CD14-positive monocyte (primary cell): ENCODE measurements at regions not wholly inside any gene's neighbourhood (a gene's known extent, or its start where the extent isn't known, plus 50 kb on each side); places are given as distances from the start of the nearest gene placed in this dataset.

Experiments used
- DNase-seq, 3 donors: peaks; one replicate each; pipeline ENCODE4 v3.0.0-alpha.2; 2011 to 2022
- H2AFZ ChIP-seq: 2 replicates; pipeline ENCODE4 v1.6.0; 2012; ENCODE audit warnings: mild to moderate bottlenecking, low read depth, low read length, inconsistent platforms; ENCODE audit not compliant: insufficient read depth, poor library complexity, severe bottlenecking
- H3K27ac ChIP-seq, 2 donors: 1 replicate in 1 of 2; 2 replicates in 1 of 2; pipeline ENCODE4 v1.5.1; 2012 to 2013; ENCODE audit warnings: low read length in 2 of 2, control low read depth in 1 of 2, inconsistent platforms in 1 of 2, low read depth in 1 of 2, mild to moderate bottlenecking in 1 of 2
- H3K27me3 ChIP-seq, 2 donors: one replicate each; pipeline versions ENCODE4 v1.6.0 to v1.6.1; 2011 to 2013; ENCODE audit warnings: low read length in 2 of 2; ENCODE audit not compliant: control insufficient read depth in 2 of 2, insufficient read depth in 2 of 2
- H3K36me3 ChIP-seq, 2 donors: replicated peaks in 1 of 2; 1 replicate in 1 of 2; 2 replicates in 1 of 2; pipeline versions ENCODE4 v1.5.1 to v1.6.1; 2012 to 2013; ENCODE audit warnings: low read length in 2 of 2, control low read depth in 1 of 2, inconsistent platforms in 1 of 2, mild to moderate bottlenecking in 1 of 2; ENCODE audit not compliant: insufficient read depth in 2 of 2, control insufficient read depth in 1 of 2
- H3K4me1 ChIP-seq, 2 donors: 1 replicate in 1 of 2; 2 replicates in 1 of 2; pipeline versions ENCODE4 v1.5.1 to v1.6.1; 2012 to 2013; ENCODE audit warnings: low read length in 2 of 2, control low read depth in 1 of 2, inconsistent platforms in 1 of 2, mild to moderate bottlenecking in 1 of 2, moderate library complexity in 1 of 2; ENCODE audit not compliant: insufficient read depth in 2 of 2, control insufficient read depth in 1 of 2
- H3K4me2 ChIP-seq: replicated peaks from 2 replicates; pipeline ENCODE3; 2012; ENCODE audit warnings: low read length, moderate library complexity, mild to moderate bottlenecking; ENCODE audit not compliant: poor library complexity, severe bottlenecking; ENCODE audit errors: extremely low read depth
- H3K4me3 ChIP-seq, 3 experiments: fragments of 200-600 bp in 1 of 3; sonication (generic) in 1 of 3; replicated peaks in 1 of 3; 1 replicate in 2 of 3; 2 replicates in 1 of 3; pipeline ENCODE4 v1.5.1; 2011 to 2013; ENCODE audit warnings: low read length in 3 of 3, mild to moderate bottlenecking in 3 of 3, control low read depth in 2 of 3, low read depth in 2 of 3, inconsistent platforms in 1 of 3, moderate library complexity in 1 of 3
- H3K79me2 ChIP-seq: 2 replicates; pipeline ENCODE4 v1.6.0; 2012; ENCODE audit warnings: mild to moderate bottlenecking, control low read depth, inconsistent platforms, low read length, moderate library complexity; ENCODE audit not compliant: insufficient read depth
- H3K9ac ChIP-seq: 2 replicates; pipeline ENCODE4 v1.6.0; 2017; ENCODE audit warnings: low read length, mild to moderate bottlenecking; ENCODE audit not compliant: insufficient read depth, poor library complexity, severe bottlenecking
- H3K9me3 ChIP-seq, 2 donors: replicated peaks in 1 of 2; 1 replicate in 1 of 2; 2 replicates in 1 of 2; pipeline versions ENCODE4 v1.5.1 to v1.6.1; 2012 to 2013; ENCODE audit warnings: low read length in 2 of 2, control low read depth in 1 of 2; ENCODE audit not compliant: control insufficient read depth in 1 of 2, insufficient read depth in 1 of 2
- H4K20me1 ChIP-seq: 2 replicates; pipeline ENCODE4 v1.6.0; 2012; ENCODE audit warnings: mild to moderate bottlenecking, low read length, control low read depth, moderate library complexity; ENCODE audit not compliant: insufficient read depth
- H3K27ac Mint-ChIP-seq, 7 donors: one replicate each; pipeline ENCODE4 v1.8.0; 2020; ENCODE audit warnings: mild to moderate bottlenecking in 7 of 7, mixed read lengths in 7 of 7, moderate library complexity in 6 of 7, inconsistent platforms in 2 of 7
- H3K27me3 Mint-ChIP-seq, 3 donors: one replicate each; pipeline ENCODE4 v1.8.0; 2021 to 2022; ENCODE audit warnings: low read depth in 3 of 3, mild to moderate bottlenecking in 3 of 3, mixed read lengths in 3 of 3, moderate library complexity in 3 of 3, inconsistent platforms in 1 of 3
- H3K36me3 Mint-ChIP-seq, 2 donors: one replicate each; pipeline ENCODE4 v1.8.0; 2020; ENCODE audit warnings: mixed read lengths in 2 of 2, inconsistent platforms in 1 of 2, mild to moderate bottlenecking in 1 of 2
- H3K4me1 Mint-ChIP-seq: one replicate; pipeline ENCODE4 v1.8.0; 2020; ENCODE audit warnings: mild to moderate bottlenecking, mixed read lengths
- H3K4me3 Mint-ChIP-seq, 2 donors: one replicate each; pipeline ENCODE4 v1.8.0; 2020; ENCODE audit warnings: mild to moderate bottlenecking in 2 of 2, mixed read lengths in 2 of 2, moderate library complexity in 1 of 2
- H3K9me3 Mint-ChIP-seq, 7 donors: one replicate each; pipeline ENCODE4 v1.8.0; 2020 to 2022; ENCODE audit warnings: mixed read lengths in 7 of 7, mild to moderate bottlenecking in 6 of 7, moderate library complexity in 6 of 7, inconsistent platforms in 2 of 7
- CTCF ChIP-seq: fragments of 200-600 bp; IDR thresholded peaks from one replicate; pipeline ENCODE4 v1.8.0; 2022; ENCODE audit warnings: antibody characterized with exemption, mild to moderate bottlenecking
- WGBS: methylation state at CpG from one replicate; pipeline ENCODE4 v1.1.5; 2013; ENCODE audit warnings: missing lambda C conversion rate; ENCODE audit not compliant: insufficient coverage; 5-methylcytosine and 5-hydroxymethylcytosine counted together
- intact Hi-C, 2 donors: fragments of 100-400 bp; cut with micrococcal nuclease; formaldehyde crosslinking; loops; one replicate each; pipeline versions ENCODE4 v1.15.0 to v1.15.1; 2023

GRCh38 chr6:140101367-140101766, 726.9 kb upstream of the CITED2 start:
- no peak for DNase-seq
- Histone ChIP-seq H3K4me1 (no peaks in the 10 kb centered on the region), H2AFZ (no peak overlapping the region), H3K27me3 (no peaks in the 10 kb centered on the region), H3K27ac (no peak overlapping the region), H3K36me3 (no peaks in the 10 kb centered on the region), H3K9ac (no peak overlapping the region), H3K9me3 (no peaks in the 10 kb centered on the region), H3K4me2 (no peak overlapping the region), H4K20me1 (no peaks in the 10 kb centered on the region), H3K4me3 (no peak overlapping the region), H3K79me2 (no peaks in the 10 kb centered on the region)
- Mint-ChIP-seq H3K27me3 (peaks cover 0 to 2% (median 0%) of the 10 kb centered on the region in 3 donors), H3K4me1 (peaks cover 2% of the 10 kb centered on the region), H3K9me3 (peaks cover 0 to 3% (median 0%) of the 10 kb centered on the region in 7 donors), H3K27ac (no peak overlapping the region), H3K4me3 (no peak overlapping the region), H3K36me3 (no peaks in the 10 kb centered on the region)
- WGBS, result 100% methylated on average over 1 of the region's 3 CpGs
- intact Hi-C loops, result no loop called here
- no peak for TF ChIP-seq CTCF

GRCh38 chr6:140095532-140095931, 721.1 kb upstream of the CITED2 start:
- H3K27ac ChIP-seq, result no peak overlapping the region
- no peak for DNase-seq
- TF ChIP-seq CTCF, result no peak
- no peaks in the 10 kb centered on the region for H3K4me1 Mint-ChIP-seq
- no peaks in the 10 kb centered on the region for H3K27me3 ChIP-seq
- H3K4me3 Mint-ChIP-seq, result no peak overlapping the region
- intact Hi-C loops, result no loop called here
- H3K9me3 Mint-ChIP-seq, result peaks cover 0 to 5% (median 0%) of the 10 kb centered on the region in 7 donors
- no peaks in the 10 kb centered on the region for H3K9me3 ChIP-seq
- WGBS, result no CpG with 5 or more reads among the region's 2 CpGs
- H3K9ac ChIP-seq, result no peak overlapping the region
- H3K36me3 Mint-ChIP-seq, result no peaks in the 10 kb centered on the region
- H3K27me3 Mint-ChIP-seq, result peaks cover 0 to 2% (median 0%) of the 10 kb centered on the region in 3 donors
- no peak overlapping the region for H3K27ac Mint-ChIP-seq
- H3K4me1 ChIP-seq, result no peaks in the 10 kb centered on the region
- H3K36me3 ChIP-seq, result no peaks in the 10 kb centered on the region
- H3K4me3 ChIP-seq, result no peak overlapping the region
- H4K20me1 ChIP-seq, result no peaks in the 10 kb centered on the region
- H3K4me2 ChIP-seq, result no peak overlapping the region
- no peaks in the 10 kb centered on the region for H3K79me2 ChIP-seq
- no peak overlapping the region for H2AFZ ChIP-seq
